Esophagus muscularis mucosa (tissue), 4 donors: ENCODE measurements at regions not wholly inside any gene's neighbourhood (a gene's known extent, or its start where the extent isn't known, plus 50 kb on each side); places are given as distances from the start of the nearest gene placed in this dataset.

Experiments
- DNase-seq: peaks from one replicate; pipeline ENCODE4 v3.0.0-alpha.2; 2017; ENCODE audit errors: extremely low spot score
- H3K27ac ChIP-seq, 4 donors: fragments of 200-600 bp; sonication (generic); replicated peaks in 1 of 4; 1 replicate in 3 of 4; 2 replicates in 1 of 4; pipeline ENCODE4 v1.5.1; 2016 to 2019; ENCODE audit warnings: mild to moderate bottlenecking in 1 of 4
- H3K27me3 ChIP-seq, 4 donors: fragments of 200-600 bp; sonication (generic); one replicate each; pipeline versions ENCODE4 v1.5.1 to v1.6.0; 2016 to 2019
- H3K36me3 ChIP-seq, 4 donors: fragments of 200-600 bp; sonication (generic); one replicate each; pipeline ENCODE4 v1.5.1; 2016 to 2019
- H3K4me1 ChIP-seq, 4 donors: fragments of 200-600 bp; sonication (generic); one replicate each; pipeline ENCODE4 v1.5.1; 2016 to 2019
- H3K4me3 ChIP-seq, 4 donors: fragments of 200-600 bp; sonication (generic); 1 replicate in 2 of 4; 2 replicates in 2 of 4; pipeline ENCODE4 v1.5.1; 2016 to 2019; ENCODE audit warnings: mild to moderate bottlenecking in 4 of 4, moderate library complexity in 1 of 4
- H3K9me3 ChIP-seq, 4 donors: fragments of 200-600 bp; sonication (generic); 1 replicate in 3 of 4; 2 replicates in 1 of 4; pipeline ENCODE4 v1.5.1; 2016 to 2019
- EP300 ChIP-seq: sonication (generic); formaldehyde crosslinking; IDR thresholded peaks from one replicate; pipeline ENCODE4 v1.6.1; 2017; ENCODE audit warnings: antibody characterized with exemption
- POLR2A ChIP-seq: fragments of 450-650 bp; IDR thresholded peaks from one replicate; pipeline ENCODE4 v1.6.1; 2017; ENCODE audit warnings: antibody characterized with exemption, moderate library complexity, mild to moderate bottlenecking, low read depth
- POLR2AphosphoS5 ChIP-seq, 2 donors: sonication (generic); formaldehyde crosslinking; IDR thresholded peaks; one replicate each; pipeline ENCODE4 v1.6.1; 2017; ENCODE audit warnings: antibody characterized with exemption in 2 of 2
- WGBS: methylation state at CpG from one replicate; pipeline ENCODE4 v1.1.5; 2018; 5-methylcytosine and 5-hydroxymethylcytosine counted together
- intact Hi-C: fragments of 100-400 bp; cut with DNase I; formaldehyde crosslinking; loops from one replicate; pipeline ENCODE4 v1.15.1; 2023
- TF ChIP-seq, protein P1 (sequence below), 3 experiments: fragments of 200-600 bp in 2 of 3; fragments of 450-650 bp in 1 of 3; sonication (generic) in 2 of 3; IDR thresholded peaks; one replicate each; pipeline ENCODE4 v1.5.1; 2017 to 2019; ENCODE audit warnings: antibody characterized with exemption in 3 of 3, mild to moderate bottlenecking in 2 of 3, moderate library complexity in 1 of 3

DNA sequence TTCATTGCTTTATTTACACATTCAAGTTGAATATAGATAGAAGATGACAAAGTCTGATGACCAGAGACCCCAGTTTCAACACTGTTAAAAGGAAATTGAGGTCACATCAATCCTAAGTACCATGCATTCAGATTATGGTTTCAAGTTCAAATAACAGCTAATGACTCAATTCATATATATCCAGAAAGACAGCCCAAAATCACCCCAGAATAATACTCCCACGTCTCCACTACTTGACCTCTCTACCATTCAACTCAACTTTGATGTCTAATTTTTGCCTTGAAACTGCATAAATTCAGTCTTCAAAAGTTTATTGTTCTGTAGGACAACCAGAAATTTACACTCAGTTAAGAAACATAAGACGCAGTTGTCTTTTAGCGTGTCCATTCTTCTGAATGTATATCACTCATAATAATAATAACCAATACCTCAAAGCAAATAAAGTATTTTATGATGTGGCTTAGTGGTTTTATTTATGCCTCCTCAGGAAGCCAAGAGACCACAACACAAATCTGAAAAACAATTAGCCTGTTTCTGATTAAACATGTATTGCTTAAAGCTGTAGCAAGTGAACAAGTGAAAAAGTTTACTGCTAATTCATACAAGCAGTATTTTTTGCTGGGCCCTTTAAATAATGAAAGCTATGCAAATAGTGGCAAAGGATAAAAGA is 569.0 kb downstream of the LTN1 start:
- 91% methylated on average over 3 of the region's 3 CpGs for WGBS
- Histone ChIP-seq H3K27me3 (no peaks in the 10 kb centered on the region), H3K27ac (no peak overlapping the region), H3K36me3 (no peaks in the 10 kb centered on the region), H3K4me3 (no peak overlapping the region), H3K9me3 (no peaks in the 10 kb centered on the region), H3K4me1 (peaks cover 0 to 49% (median 22%) of the 10 kb centered on the region in 4 donors)
- TF ChIP-seq EP300 (no peak), POLR2A (no peak), POLR2AphosphoS5 (IDR thresholded peaks at IDR 0.05) (no peak)
- TF ChIP-seq, protein P1, sequence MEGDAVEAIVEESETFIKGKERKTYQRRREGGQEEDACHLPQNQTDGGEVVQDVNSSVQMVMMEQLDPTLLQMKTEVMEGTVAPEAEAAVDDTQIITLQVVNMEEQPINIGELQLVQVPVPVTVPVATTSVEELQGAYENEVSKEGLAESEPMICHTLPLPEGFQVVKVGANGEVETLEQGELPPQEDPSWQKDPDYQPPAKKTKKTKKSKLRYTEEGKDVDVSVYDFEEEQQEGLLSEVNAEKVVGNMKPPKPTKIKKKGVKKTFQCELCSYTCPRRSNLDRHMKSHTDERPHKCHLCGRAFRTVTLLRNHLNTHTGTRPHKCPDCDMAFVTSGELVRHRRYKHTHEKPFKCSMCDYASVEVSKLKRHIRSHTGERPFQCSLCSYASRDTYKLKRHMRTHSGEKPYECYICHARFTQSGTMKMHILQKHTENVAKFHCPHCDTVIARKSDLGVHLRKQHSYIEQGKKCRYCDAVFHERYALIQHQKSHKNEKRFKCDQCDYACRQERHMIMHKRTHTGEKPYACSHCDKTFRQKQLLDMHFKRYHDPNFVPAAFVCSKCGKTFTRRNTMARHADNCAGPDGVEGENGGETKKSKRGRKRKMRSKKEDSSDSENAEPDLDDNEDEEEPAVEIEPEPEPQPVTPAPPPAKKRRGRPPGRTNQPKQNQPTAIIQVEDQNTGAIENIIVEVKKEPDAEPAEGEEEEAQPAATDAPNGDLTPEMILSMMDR (IDR thresholded peaks at IDR 0.05), result no peak
- no peak for DNase-seq
- intact Hi-C loops, result no loop called here

DNA sequence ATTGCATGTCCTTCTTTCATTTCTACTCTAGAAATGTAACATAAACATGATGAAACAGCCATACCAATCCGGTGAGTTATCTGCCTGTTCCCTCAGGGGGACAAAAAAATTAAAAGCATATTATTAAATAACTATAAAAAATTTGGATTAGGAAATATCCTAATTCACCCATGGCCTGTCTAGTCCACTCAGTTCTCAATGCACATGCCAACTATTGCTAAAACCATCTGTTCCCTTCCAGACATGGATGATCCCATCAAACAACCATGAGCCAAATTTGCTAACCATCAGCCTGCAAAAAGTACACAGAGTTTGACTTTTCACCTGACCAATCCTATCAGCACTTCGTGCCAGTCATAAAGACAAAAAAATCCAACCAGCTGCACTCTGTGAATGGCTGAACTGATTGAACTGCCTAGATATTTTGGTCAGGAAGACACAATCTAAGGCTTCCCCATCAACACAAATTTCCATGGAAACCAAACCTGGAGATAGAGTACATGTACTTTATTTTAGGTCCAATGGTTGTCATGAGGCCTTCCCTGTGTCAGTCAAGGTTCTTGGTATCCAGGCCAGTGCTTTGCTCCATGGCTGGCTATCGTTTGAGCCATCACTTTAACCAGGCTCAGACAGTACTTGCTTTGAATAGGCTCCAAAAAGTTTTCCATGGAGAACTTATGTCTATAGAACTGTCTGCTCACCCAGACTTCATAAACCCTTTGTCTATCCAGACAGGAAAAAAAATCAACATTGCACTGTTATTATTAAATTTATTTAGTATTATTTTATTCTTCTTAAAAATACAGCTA is 570.8 kb downstream of the LTN1 start:
- peak in 1 of 2 donors; percentile 68 for TF ChIP-seq POLR2AphosphoS5 (IDR thresholded peaks at IDR 0.05)
- TF ChIP-seq EP300, result no peak
- no peak for DNase-seq
- H3K9me3 ChIP-seq, result no peaks in the 10 kb centered on the region
- intact Hi-C loops, result no loop called here
- H3K36me3 ChIP-seq, result peaks cover 0 to under 1% (median 0%) of the 10 kb centered on the region in 4 donors
- no peaks in the 10 kb centered on the region for H3K27me3 ChIP-seq
- peak overlapping the region in 3 of 4 donors; percentile 17 to 55 (median 37) for H3K27ac ChIP-seq
- 56% methylated on average over 3 of the region's 3 CpGs for WGBS
- H3K4me3 ChIP-seq, result no peak overlapping the region
- peaks cover 0 to 44% (median 14%) of the 10 kb centered on the region in 4 donors for H3K4me1 ChIP-seq

DNA sequence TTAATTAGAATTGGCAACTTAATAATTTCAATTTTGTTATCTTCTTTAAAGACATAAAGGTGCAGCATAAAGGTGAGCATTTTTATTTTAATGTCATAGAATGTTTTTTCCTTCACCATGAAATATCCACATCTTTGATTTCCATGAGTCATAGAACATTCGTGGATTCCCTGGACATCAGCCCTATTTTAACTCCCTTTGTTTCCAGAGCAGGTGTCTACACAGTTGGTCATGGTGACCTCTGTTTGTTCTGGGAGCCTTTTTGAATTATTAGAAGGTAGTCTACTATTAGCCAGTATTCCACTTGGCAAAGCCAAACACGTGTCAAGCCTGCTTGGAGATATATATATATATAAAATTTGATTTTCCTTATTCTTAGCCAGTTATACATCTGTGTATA is 572.9 kb downstream of the LTN1 start:
- Histone ChIP-seq H3K9me3 (no peaks in the 10 kb centered on the region), H3K4me3 (no peak overlapping the region), H3K27me3 (no peaks in the 10 kb centered on the region), H3K27ac (peak overlapping the region in 1 of 4 donors; percentile 20), H3K4me1 (peaks cover 0 to 44% (median 14%) of the 10 kb centered on the region in 4 donors), H3K36me3 (peaks cover 0 to 4% (median 0%) of the 10 kb centered on the region in 4 donors)
- no peak for TF ChIP-seq POLR2A
- TF ChIP-seq, protein P1 (IDR thresholded peaks at IDR 0.05), result no peak
- TF ChIP-seq EP300, result no peak
- TF ChIP-seq POLR2AphosphoS5 (IDR thresholded peaks at IDR 0.05), result no peak
- intact Hi-C loops, result no loop called here
- DNase-seq, result no peak
- 50% methylated on average over 2 of the region's 2 CpGs for WGBS

DNA sequence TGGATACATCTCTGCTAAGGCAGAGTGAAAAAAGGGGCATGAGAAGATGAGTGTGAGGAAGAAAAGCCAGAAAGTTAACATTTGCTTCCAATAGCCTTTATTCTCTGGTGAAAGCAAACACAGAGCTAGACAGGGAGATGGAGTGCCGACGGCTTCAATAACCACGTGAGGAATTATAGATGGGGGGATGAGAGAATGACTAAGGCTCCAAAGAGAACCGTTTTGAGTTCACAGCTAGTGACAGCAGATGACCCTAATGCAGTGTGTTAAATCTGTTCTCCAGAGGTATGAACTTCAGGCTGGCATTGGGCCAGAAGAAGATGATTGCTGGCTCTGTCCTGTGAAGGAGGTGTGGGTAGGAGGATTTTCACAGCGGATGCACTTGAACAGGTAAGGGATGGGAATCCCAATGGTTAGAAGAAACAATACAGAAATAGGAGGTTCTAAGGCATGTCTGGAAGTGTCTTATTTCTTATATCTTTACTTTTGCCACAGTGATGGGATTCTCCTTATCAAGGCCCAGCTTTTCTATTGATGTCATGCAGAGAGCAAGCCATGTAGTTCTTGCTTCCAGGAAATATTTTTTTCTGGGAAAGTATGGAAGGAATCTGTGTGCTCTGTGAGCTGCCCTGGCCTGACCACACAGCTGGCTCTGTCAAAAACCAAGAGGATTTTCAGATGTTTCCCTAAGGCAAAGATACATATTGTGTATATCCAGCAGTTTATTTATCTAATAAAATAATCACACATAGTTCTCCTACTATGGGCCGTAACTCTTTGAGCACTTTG is 573.8 kb downstream of the LTN1 start:
- no peak for DNase-seq
- H3K9me3 ChIP-seq, result no peaks in the 10 kb centered on the region
- TF ChIP-seq, protein P1 (IDR thresholded peaks at IDR 0.05), result no peak
- no peak for TF ChIP-seq POLR2A
- TF ChIP-seq POLR2AphosphoS5 (IDR thresholded peaks at IDR 0.05), result peak in 1 of 2 donors; percentile 17
- no peak for TF ChIP-seq EP300
- peaks cover 0 to 8% (median 0%) of the 10 kb centered on the region in 4 donors for H3K36me3 ChIP-seq
- WGBS, result 68% methylated on average over 6 of the region's 6 CpGs
- peak overlapping the region in 3 of 4 donors; percentile 28 to 62 (median 35) for H3K27ac ChIP-seq
- no peaks in the 10 kb centered on the region for H3K27me3 ChIP-seq
- peaks cover 0 to 44% (median 14%) of the 10 kb centered on the region in 4 donors for H3K4me1 ChIP-seq
- H3K4me3 ChIP-seq, result no peak overlapping the region
- intact Hi-C loops, result no loop called here
